ENCODE measurements at regions not wholly inside any gene's neighbourhood (a gene's known extent, or its start where the extent isn't known, plus 50 kb on each side); places are given as distances from the start of the nearest gene placed in this dataset.

- DNase-seq = no peak
Observed at GRCh38 chrX:38992441-38993096, 191.3 kb downstream of the MID1IP1 start.

- no peak for DNase-seq
Observed at GRCh38 chrX:38993500-38993899, 192.2 kb downstream of the MID1IP1 start.

GRCh38 chrX:38999099-38999498 lies 197.8 kb downstream of the MID1IP1 start:
- no peak for DNase-seq

- DNase-seq = no peak
Observed at GRCh38 chrX:38999967-39000745, 198.9 kb downstream of the MID1IP1 start.

- no peak for DNase-seq
Observed at GRCh38 chrX:39000802-39001201, 199.5 kb downstream of the MID1IP1 start.

GRCh38 chrX:39002466-39002865 lies 201.2 kb downstream of the MID1IP1 start:
- peak; percentile 48 for DNase-seq

GRCh38 chrX:39008549-39008948 lies 207.3 kb downstream of the MID1IP1 start:
- DNase-seq = no peak

- no peak for DNase-seq
Observed at GRCh38 chrX:39011454-39012221, 210.4 kb downstream of the MID1IP1 start.

- peak; percentile 33 for DNase-seq
Observed at GRCh38 chrX:39012621-39013111, 211.4 kb downstream of the MID1IP1 start.

GRCh38 chrX:39016556-39016955 lies 215.3 kb downstream of the MID1IP1 start:
- DNase-seq = no peak

GRCh38 chrX:39017077-39017476 lies 215.8 kb downstream of the MID1IP1 start:
- no peak for DNase-seq

GRCh38 chrX:39017716-39018115 lies 216.5 kb downstream of the MID1IP1 start:
- no peak for DNase-seq

- DNase-seq = no peak
Observed at GRCh38 chrX:39018541-39018940, 217.3 kb downstream of the MID1IP1 start.

- DNase-seq = no peak
Observed at GRCh38 chrX:39019056-39019455, 217.8 kb downstream of the MID1IP1 start.

GRCh38 chrX:39020051-39020669 lies 218.9 kb downstream of the MID1IP1 start:
- DNase-seq = no peak

- peak; percentile 8 for DNase-seq
Observed at GRCh38 chrX:39022106-39022505, 220.8 kb downstream of the MID1IP1 start.

- no peak for DNase-seq
Observed at GRCh38 chrX:39029221-39029620, 228.0 kb downstream of the MID1IP1 start.

- no peak for DNase-seq
Observed at GRCh38 chrX:39030636-39031035, 229.4 kb downstream of the MID1IP1 start.

GRCh38 chrX:39039890-39040289 lies 238.6 kb downstream of the MID1IP1 start:
- DNase-seq = no peak

GRCh38 chrX:39043838-39044550 lies 242.7 kb downstream of the MID1IP1 start:
- no peak for DNase-seq

GRCh38 chrX:39047174-39047573 lies 245.9 kb downstream of the MID1IP1 start:
- DNase-seq = no peak

- DNase-seq = no peak
Observed at GRCh38 chrX:39049975-39050374, 248.7 kb downstream of the MID1IP1 start.
